ENCODE measurements at regions not wholly inside any gene's neighbourhood (a gene's known extent, or its start where the extent isn't known, plus 50 kb on each side); places are given as distances from the start of the nearest gene placed in this dataset.

GRCh38 chr10:63755441-63755840, 234.2 kb downstream of the REEP3 start:
- no peak for TF ChIP-seq CTCF (IDR thresholded peaks at IDR 0.05; ENCODE audit: insufficient read depth, low read depth, low read length)
- no peak overlapping the region for H3K4me3 ChIP-seq (ENCODE audit: low read depth, low read length)
- no peak for DNase-seq (ENCODE audit: low read depth)

DNA sequence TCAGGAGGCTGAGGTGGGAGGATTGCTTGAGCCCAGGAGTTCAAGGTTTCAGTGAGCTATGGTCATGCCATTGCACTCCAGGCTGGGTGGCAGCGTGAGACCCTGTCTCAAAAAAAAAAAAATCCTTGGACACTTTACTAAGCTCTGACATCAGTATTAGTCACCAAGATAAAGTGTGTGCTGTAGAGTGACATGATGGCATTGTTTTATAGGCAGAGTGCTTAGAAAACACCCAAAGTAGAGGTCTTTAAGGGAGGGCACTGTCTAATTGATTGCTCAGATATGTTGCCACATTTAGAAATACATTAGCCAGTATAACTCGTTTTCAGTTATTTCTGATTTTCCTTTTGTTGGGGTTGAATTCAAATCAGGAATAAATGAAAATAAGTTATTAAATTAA, 235.9 kb downstream of the REEP3 start:
- DNase-seq (ENCODE audit: low read depth) = no peak

DNA sequence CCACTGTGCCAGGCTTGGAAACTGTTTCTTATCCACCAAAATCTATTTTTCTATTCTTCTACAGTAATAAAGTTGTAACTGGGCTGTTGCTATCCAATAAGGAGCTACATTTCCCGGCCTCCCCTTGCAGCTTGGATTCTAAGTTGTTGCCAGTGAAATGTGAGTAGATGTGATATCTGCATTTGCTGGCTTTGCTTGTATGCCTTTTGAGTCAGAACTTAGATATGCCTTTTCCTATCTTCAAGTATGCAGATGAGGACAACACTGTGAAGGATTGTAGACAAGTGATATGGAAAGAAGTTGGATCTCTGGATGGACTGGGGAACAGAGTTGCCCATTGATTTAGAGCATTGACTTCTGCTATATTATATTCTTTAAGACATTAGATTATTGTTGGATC, 236.9 kb downstream of the REEP3 start:
- TF ChIP-seq CTCF (IDR thresholded peaks at IDR 0.05; ENCODE audit: insufficient read depth, low read depth, low read length) = no peak
- DNase-seq (ENCODE audit: low read depth) = peak; percentile 13
- no peak overlapping the region for H3K4me3 ChIP-seq (ENCODE audit: low read depth, low read length)

More for the DNA sequence above, 235.9 kb downstream of the REEP3 start:
- no peak overlapping the region for H3K4me3 ChIP-seq (ENCODE audit: low read depth, low read length)
- TF ChIP-seq CTCF (IDR thresholded peaks at IDR 0.05; ENCODE audit: insufficient read depth, low read depth, low read length) = no peak

DNA sequence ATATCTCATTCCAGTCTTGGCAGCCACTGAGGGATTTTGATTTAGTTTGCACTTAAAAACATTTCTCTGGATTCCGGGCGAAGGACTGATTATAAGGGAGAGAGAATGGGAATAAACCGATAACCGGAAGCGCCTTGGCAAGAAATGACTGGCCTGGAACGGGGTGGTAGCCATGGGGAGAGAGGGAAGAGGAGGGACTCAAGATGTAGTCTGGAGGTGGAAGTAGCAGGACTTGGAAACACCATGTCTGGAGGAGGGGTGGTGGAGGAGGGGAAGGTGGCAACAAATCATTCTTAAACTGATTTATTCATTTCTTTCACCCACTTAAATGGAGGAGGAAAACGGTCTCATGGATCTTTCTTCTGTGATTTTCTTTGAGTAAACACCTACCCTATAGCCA, 238.1 kb downstream of the REEP3 start:
- DNase-seq (ENCODE audit: low read depth) = no peak
- H3K4me3 ChIP-seq (ENCODE audit: low read depth, low read length) = no peak overlapping the region
- TF ChIP-seq CTCF (IDR thresholded peaks at IDR 0.05; ENCODE audit: insufficient read depth, low read depth, low read length) = no peak

GRCh38 chr10:63760034-63760707, 239.0 kb downstream of the REEP3 start:
- DNase-seq (ENCODE audit: low read depth) = peak; percentile 35
- TF ChIP-seq CTCF (IDR thresholded peaks at IDR 0.05; ENCODE audit: insufficient read depth, low read depth, low read length) = no peak
- no peak overlapping the region for H3K4me3 ChIP-seq (ENCODE audit: low read depth, low read length)

GRCh38 chr10:63760708-63761047, 239.5 kb downstream of the REEP3 start:
- no peak overlapping the region for H3K4me3 ChIP-seq (ENCODE audit: low read depth, low read length)
- DNase-seq (ENCODE audit: low read depth) = no peak
- TF ChIP-seq CTCF (IDR thresholded peaks at IDR 0.05; ENCODE audit: insufficient read depth, low read depth, low read length) = no peak

DNA sequence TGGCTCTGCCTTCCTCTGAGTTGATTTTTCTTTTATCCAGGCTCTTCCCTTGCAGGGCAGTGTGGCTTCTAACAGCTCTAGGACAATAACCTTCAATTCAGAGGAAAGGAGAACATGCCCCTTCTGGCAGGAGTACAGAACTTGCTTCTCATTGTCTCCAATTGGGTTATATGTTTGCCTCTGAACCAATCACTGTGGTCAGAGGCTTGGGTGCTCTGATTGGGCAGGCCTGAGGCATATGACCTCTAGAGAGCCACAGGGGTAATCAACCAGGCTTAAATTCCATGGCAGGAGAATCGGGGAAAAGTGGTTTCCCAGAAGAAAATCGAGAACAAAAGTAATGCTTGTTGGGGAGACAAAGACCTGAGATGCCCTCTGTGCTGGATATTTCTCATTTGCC, 240.0 kb downstream of the REEP3 start:
- TF ChIP-seq CTCF (IDR thresholded peaks at IDR 0.05; ENCODE audit: insufficient read depth, low read depth, low read length) = no peak
- DNase-seq (ENCODE audit: low read depth) = no peak

More for the DNA sequence above, 240.0 kb downstream of the REEP3 start:
- H3K4me3 ChIP-seq (ENCODE audit: low read depth, low read length) = no peak overlapping the region
